ENCODE measurements at regions not wholly inside any gene's neighbourhood (a gene's known extent, or its start where the extent isn't known, plus 50 kb on each side); places are given as distances from the start of the nearest gene placed in this dataset.

- Histone ChIP-seq H3K9ac (ENCODE audit: control insufficient read depth, extremely low read depth, insufficient read depth, low read length) (no peak overlapping the region), H3K27me3 (ENCODE audit: control insufficient read depth, extremely low read depth, insufficient read depth, low read length) (no peaks in the 10 kb centered on the region), H3K79me2 (ENCODE audit: control insufficient read depth, insufficient read depth, low read length) (no peaks in the 10 kb centered on the region), H3K9me1 (ENCODE audit: control insufficient read depth, extremely low read depth, insufficient read depth, low read length) (no peaks in the 10 kb centered on the region), H3K27ac (ENCODE audit: control insufficient read depth, insufficient read depth, low read length) (no peak overlapping the region), H2AFZ (ENCODE audit: control insufficient read depth, low read length) (no peak overlapping the region), H3K4me1 (ENCODE audit: control insufficient read depth, extremely low read depth, insufficient read depth, low read length) (peaks cover 35% of the 10 kb centered on the region), H3K4me3 (ENCODE audit: control insufficient read depth in 2 of 3, extremely low read depth in 1 of 3, insufficient read depth in 2 of 3, low read depth in 1 of 3, low read length in 3 of 3) (no peak overlapping the region), H4K20me1 (ENCODE audit: control insufficient read depth, extremely low read depth, insufficient read depth, low read length) (no peaks in the 10 kb centered on the region), H3K4me2 (ENCODE audit: control insufficient read depth, extremely low read depth, insufficient read depth, low read depth, low read length) (no peak overlapping the region), H3K9me3 (ENCODE audit: control insufficient read depth, low read depth, low read length) (no peaks in the 10 kb centered on the region), H3K36me3 (ENCODE audit: control insufficient read depth in 2 of 2, extremely low read depth in 1 of 2, insufficient read depth in 2 of 2, low read length in 2 of 2) (no peaks in the 10 kb centered on the region)
- TF ChIP-seq, protein P1, sequence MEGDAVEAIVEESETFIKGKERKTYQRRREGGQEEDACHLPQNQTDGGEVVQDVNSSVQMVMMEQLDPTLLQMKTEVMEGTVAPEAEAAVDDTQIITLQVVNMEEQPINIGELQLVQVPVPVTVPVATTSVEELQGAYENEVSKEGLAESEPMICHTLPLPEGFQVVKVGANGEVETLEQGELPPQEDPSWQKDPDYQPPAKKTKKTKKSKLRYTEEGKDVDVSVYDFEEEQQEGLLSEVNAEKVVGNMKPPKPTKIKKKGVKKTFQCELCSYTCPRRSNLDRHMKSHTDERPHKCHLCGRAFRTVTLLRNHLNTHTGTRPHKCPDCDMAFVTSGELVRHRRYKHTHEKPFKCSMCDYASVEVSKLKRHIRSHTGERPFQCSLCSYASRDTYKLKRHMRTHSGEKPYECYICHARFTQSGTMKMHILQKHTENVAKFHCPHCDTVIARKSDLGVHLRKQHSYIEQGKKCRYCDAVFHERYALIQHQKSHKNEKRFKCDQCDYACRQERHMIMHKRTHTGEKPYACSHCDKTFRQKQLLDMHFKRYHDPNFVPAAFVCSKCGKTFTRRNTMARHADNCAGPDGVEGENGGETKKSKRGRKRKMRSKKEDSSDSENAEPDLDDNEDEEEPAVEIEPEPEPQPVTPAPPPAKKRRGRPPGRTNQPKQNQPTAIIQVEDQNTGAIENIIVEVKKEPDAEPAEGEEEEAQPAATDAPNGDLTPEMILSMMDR (optimal IDR thresholded peaks at IDR 0.05 in 1 of 3, IDR thresholded peaks at IDR 0.05 in 1 of 3, conservative IDR thresholded peaks at IDR 0.05 in 1 of 3; ENCODE audit: extremely low read depth in 1 of 3, insufficient read depth in 2 of 3, low read length in 3 of 3): no peak
- TF ChIP-seq EZH2 (IDR thresholded peaks at IDR 0.05; ENCODE audit: low read length): no peak
- FAIRE-seq (no peak), DNase-seq (ENCODE audit: low read depth, low spot score) (no peak)
- dilution Hi-C loops (cut with MboI; ENCODE audit: extremely low pct_ligation_motif_present, low sequenced_read_pairs): no loop called here
These were observed 197.7 kb downstream of the BCAT1 start for GRCh38 chr12:24751181-24751580.

- no peak overlapping the region for H3K9ac ChIP-seq (ENCODE audit: control insufficient read depth, extremely low read depth, insufficient read depth, low read length)
- no peaks in the 10 kb centered on the region for H3K9me1 ChIP-seq (ENCODE audit: control insufficient read depth, extremely low read depth, insufficient read depth, low read length)
- no peaks in the 10 kb centered on the region for H4K20me1 ChIP-seq (ENCODE audit: control insufficient read depth, extremely low read depth, insufficient read depth, low read length)
- no peak overlapping the region for H2AFZ ChIP-seq (ENCODE audit: control insufficient read depth, low read length)
- TF ChIP-seq, protein P1 (optimal IDR thresholded peaks at IDR 0.05 in 1 of 3, IDR thresholded peaks at IDR 0.05 in 1 of 3, conservative IDR thresholded peaks at IDR 0.05 in 1 of 3; ENCODE audit: extremely low read depth in 1 of 3, insufficient read depth in 2 of 3, low read length in 3 of 3): no peak
- no peak for TF ChIP-seq EZH2 (IDR thresholded peaks at IDR 0.05; ENCODE audit: low read length)
- FAIRE-seq: no peak
- no peak overlapping the region for H3K4me2 ChIP-seq (ENCODE audit: control insufficient read depth, extremely low read depth, insufficient read depth, low read depth, low read length)
- H3K4me3 ChIP-seq (ENCODE audit: control insufficient read depth in 2 of 3, extremely low read depth in 1 of 3, insufficient read depth in 2 of 3, low read depth in 1 of 3, low read length in 3 of 3): no peak overlapping the region
- no peaks in the 10 kb centered on the region for H3K79me2 ChIP-seq (ENCODE audit: control insufficient read depth, insufficient read depth, low read length)
- dilution Hi-C loops (cut with MboI; ENCODE audit: extremely low pct_ligation_motif_present, low sequenced_read_pairs): no loop called here
- H3K27me3 ChIP-seq (ENCODE audit: control insufficient read depth, extremely low read depth, insufficient read depth, low read length): no peaks in the 10 kb centered on the region
- no peak for DNase-seq (ENCODE audit: low read depth, low spot score)
- no peak overlapping the region for H3K27ac ChIP-seq (ENCODE audit: control insufficient read depth, insufficient read depth, low read length)
- H3K36me3 ChIP-seq (ENCODE audit: control insufficient read depth in 2 of 2, extremely low read depth in 1 of 2, insufficient read depth in 2 of 2, low read length in 2 of 2): no peaks in the 10 kb centered on the region
- H3K4me1 ChIP-seq (ENCODE audit: control insufficient read depth, extremely low read depth, insufficient read depth, low read length): peaks cover 26% of the 10 kb centered on the region
- no peaks in the 10 kb centered on the region for H3K9me3 ChIP-seq (ENCODE audit: control insufficient read depth, low read depth, low read length)
These were observed 198.6 kb downstream of the BCAT1 start for GRCh38 chr12:24750263-24750662.

All from keratinocyte (primary cell).